NCI-H1105 treated with DMSO at 0.1 percent for 48 hours (cell line): ENCODE measurements at regions not wholly inside any gene's neighbourhood (a gene's known extent, or its start where the extent isn't known, plus 50 kb on each side); places are given as distances from the start of the nearest gene placed in this dataset.

Experiments used
- DNase-seq: peaks from one replicate; lab custom pipeline; 2025; lab: John Stamatoyannopoulos, UW

DNA sequence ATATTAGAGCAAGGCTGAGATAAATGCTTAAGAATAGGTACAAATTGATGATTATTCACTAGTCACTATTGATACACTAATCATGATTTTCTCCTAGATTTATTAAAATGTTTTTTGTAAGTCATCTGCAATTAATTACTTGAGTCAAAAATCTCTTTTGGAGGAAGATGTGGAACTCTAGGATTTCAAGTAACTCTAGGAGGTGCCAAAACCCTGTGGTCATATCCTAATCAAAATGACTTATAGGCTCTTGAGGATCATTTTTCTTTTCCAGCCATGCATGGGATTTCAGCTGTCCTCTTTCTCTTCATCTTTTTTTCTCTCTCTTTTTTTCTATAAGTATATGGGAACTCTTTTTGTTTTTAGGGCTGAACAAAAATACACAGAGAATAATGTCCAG lies 141.8 kb upstream of the CD180 start:
- DNase-seq = no peak

DNA sequence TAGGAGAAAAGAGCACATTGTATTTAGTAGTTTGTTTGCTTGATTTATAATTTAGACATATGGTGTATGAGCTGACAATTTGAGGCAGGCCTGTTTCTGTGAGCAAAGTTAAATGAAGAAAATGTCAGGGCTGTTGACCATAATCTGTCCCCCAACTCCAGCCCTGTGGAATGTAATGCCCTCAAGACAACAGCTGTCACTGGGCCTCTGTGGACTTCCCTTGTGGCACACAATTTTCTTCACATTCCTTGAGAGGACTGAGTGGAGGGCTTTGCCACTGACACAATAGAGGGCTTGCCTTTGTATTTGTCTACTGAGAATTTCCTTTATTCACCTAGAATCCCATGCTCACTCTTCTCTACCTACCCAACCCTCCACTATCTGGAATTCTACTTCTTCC lies 141.2 kb upstream of the CD180 start:
- DNase-seq = no peak

DNA sequence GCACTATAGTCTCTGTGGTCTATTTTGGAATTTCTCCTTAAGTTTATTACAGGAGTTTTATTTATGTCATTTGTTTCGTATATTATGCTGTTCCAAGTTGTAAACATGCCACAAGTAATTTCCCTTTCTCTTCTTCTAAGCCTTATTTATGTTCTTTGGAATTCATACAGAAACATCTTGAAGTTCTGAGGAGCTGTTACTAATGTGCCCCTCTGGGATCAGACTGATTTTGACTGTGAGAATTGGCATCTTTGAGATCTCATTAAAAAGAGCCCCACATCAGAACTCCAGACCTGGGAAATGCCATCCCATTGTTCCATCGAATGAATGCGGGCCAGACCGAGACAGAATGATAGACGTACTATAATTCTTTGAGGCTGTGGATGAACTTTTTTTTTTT lies 138.8 kb upstream of the CD180 start:
- DNase-seq = no peak

DNA sequence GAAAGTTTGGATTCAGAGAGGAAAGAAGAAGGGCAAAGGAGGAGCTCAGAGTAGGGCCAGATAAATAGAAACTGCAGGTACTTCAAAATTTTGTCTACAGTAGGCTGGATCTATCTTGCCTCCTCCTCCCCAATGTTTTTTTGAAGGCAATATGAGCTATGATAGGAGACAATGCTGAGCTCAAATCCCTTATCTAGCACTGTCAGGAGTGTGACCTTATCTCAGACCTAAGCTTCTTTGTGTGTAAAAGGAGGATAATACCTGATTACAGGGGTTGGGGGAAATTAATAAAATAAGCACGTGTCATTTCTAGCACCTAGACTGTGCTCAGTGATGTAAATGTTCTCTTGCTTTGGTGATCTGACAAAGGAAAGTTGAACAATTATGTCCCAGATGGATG lies 137.8 kb upstream of the CD180 start:
- no peak for DNase-seq

DNA sequence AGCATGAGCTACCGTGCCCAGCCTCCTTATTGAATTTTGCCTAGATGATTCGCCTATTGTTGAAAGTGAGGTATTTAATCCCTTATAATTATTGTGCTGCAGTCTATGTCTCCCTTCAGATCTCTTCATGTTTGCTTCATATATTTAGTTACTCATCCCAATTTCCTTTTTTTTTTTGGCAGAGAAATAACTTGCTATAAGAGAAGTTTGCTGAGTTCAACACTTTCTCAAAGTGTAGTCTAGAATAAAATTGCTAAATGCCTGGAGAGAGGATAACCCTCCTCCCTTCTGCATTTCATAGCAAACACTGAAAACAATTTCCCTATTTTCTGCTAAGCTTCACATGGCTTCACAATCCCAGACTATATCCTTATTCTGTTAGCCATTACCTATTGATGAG lies 136.6 kb upstream of the CD180 start:
- DNase-seq = no peak

DNA sequence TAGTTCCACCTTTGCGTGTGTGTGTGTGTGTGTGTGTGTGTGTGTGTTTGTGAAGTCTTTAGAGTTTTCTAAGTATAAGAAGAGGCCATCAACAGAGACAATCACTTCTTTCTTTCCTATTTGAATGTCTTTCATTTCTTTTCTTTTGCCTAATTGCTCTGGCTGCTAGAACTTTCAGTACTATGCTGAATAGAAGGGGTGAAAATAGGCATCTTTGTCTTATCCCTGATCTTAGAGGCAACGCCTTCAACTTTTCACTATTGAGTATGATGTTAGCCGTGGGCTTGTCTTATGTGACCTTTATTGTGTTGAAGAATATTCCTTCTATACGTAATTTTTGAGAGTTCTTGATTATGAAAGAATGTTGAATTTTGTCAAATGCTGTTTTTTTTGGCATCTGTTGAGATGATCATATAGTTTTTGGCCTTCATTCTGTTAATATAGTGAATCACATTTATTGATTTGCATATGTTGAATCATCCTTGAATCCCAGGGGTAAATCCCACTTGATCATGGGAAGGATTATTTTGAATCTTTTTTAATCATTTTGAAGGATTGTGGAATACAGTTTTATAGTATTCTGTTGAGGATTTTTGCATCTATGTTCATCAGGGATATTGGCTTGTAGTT lies 134.8 kb upstream of the CD180 start:
- DNase-seq = no peak

DNA sequence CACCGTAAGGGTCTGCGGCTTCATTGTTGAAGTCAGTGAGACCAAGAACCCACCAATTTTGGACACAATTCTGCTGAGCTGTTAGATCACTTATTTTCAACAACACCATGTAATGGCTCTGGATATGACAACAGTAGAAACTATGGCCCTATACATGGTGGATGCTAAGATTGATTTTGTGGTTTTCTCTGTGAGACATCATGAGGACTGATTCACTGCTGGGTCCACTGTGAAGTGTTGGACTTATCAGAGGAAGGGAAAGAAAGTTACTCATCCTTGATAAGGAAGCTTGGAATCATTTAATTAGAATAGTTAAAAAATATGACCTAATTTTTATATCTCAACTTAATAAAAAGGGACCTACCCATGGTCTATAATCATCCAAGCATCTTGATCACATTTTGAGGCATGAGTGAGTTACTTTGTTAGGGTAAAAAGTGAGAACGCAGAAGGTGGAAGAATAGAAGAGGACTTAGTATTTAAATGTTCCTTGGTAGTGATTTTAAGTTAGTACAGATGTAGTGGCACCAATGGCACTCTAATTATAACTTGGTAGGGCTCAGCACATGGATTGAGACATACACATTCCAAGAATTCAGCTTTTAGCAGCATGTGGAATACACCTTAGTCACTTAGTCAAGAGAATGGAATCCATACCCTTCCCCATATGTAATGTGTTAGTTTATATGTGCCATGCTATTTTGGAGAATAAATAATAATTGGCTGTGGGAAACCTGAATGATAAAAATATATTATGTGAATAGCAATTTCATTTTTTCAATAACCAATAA lies 123.5 kb upstream of the CD180 start:
- DNase-seq = no peak

DNA sequence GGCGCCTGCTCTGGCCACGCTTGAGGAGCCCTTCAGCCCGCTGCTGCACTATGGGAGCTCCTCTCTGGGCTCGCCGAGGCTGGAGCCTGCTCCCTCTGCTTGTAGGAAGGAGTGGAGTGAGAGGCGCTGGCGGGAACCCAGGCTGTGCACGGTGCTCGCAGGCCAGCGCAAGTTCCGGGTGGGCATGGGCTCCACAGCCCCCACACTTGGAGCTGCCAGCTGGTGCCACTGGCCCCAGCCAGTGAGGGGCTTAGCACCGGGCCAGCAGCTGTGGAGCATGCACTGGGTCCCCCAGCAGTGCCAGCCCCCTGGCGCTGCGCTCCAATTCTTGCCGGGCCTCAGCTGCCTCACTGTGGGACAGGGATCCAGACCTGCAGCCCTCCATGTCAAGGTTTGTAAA lies 122.1 kb upstream of the CD180 start:
- no peak for DNase-seq

DNA sequence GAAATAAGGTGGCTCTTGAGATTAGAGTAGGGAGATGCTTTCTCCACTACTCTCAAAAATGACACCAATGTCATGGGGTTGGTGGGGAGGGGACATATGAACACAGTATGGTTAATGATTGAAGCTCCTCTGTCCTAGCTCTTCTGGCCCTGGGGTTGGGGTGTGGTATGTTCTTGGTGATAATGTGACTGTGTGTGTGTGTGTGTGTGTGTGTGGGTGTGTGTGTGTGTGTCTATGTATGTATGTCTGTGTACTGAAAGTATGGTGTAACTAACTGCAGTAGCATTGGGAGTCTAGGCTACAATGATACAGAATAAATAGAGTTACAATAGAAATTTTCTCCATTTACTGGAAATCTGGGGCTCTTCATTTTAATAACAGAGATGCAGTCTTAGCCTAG lies 121.0 kb upstream of the CD180 start:
- DNase-seq = no peak

DNA sequence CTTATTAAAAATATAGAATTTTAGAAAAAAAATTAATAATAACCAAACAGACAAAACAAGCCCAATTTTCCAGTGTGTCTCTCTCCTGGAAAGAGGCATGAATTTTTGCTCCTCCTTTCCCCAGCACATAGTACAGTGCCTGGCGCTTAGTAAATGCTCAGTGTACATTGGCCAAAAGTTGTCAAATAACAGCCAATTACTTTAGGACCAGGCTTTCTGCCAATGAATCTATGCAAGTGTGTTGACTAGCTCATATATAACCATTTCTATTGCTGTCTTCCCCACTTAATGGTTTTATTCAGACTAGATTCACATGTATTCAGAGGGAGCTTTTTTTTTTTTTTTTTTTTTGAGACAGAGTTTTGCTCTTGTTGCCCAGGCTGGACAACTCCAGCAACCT lies 120.1 kb upstream of the CD180 start:
- no peak for DNase-seq

DNA sequence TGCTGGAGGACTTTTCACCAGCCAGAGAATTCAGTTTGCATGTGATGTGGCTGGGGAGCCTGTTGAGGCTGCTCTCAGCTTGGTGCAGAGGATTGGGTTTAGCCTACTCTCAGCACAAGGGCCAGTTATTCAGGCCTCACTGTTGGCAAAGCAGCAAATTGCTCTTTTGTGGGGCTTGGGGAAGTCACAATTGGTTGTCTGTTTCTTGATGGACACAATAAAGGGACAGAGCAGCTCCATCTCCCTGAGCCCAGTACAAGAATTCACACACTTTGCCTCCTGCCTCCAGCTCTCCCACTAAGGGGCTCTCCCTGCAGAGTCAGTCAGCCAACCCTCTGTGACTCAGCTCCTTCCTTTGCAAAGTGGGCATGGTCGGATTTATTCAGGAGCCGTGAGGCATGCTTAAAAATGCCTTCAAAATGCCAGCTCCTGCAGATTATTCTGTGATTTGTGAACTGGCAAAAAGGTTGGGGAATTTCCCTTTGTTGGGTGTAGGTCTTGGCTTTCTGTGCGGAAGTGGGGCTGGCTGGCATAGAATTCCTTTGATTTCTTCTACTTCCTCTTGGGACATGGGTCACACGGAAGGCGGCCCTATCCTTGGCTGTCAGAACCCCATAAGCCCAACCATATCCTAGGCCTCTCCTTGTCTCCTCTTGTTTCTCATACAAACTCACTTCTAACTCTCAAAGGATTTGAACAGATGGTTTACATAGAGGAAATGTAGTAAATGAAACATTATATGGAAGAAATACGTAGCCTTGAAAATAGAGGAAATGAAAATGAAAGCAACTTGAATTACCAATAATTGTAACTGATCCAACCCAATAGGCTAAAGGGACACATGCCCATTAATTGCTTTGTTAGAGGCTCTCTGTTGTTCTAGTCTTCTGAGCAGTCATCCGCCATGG lies 118.7 kb upstream of the CD180 start:
- no peak for DNase-seq

DNA sequence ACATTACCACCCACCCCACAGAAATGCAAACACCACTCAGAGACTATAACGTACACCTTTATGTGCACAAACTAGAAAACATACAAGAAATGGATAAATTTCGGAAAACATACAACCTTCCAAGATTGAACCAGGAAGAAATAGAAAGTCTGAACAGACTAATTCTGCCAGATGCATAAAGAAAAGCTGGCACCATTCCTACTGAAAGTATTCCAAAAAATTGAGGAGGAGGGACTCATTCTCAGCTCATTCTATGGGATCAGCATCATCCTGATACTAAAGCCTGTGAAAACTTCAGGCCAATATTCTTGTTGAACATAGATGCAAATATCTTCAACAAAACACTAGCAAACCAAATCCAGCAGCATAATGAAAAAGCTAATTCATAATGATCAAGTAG lies 115.1 kb upstream of the CD180 start:
- no peak for DNase-seq

DNA sequence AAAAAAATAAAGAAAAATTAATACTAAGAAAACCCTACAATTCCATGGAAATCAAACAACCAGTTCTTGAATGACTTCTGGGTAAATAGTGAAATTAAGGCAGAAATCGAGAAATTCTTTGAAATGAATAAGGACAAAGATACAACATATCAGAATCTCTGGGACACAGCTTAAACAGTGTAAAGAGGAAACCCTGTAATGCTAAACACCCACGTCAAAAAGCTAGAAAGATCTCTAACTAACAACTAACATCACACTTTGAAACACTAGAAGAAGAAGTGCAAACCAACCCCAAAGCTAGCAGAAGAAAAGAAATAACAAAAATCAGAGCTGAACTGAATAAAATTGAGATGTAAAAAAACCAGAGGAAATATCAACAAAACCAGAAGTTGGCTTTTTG lies 114.6 kb upstream of the CD180 start:
- no peak for DNase-seq

DNA sequence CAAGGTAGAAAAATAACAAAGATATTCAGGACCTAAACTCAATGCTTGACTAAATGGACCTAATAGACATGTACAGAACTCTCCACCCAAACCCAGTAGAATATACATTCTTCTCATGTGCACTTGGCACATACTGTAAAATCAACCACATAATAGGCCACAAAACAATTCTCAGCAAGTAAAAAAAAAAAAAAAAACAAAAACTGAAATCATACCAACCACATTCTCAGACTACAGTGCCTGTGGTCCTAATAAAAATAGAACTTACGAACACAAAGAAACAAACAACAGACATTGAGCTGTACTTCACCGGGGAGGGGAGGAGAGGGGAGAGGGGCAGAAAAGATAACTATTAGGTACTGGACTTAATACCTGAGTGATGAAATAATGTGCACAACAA lies 114.1 kb upstream of the CD180 start:
- DNase-seq = no peak

DNA sequence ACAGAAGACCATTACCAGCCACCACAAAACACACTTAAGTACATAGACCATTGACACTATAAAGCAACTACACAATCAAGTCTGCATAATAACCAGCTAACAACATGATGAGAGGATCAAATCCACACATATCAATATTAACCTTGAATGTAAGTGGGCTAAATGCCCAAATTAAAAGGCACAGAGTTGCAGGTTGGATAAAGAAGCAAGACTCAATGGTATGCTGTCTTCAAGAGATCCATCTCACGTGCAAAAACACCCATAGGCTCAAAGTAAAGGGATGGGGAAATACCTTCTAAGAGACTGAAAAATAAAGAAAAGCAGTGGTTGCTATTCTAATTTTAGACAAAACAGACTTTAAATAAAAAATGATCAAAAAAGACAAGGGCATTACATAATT lies 113.6 kb upstream of the CD180 start:
- DNase-seq = no peak

DNA sequence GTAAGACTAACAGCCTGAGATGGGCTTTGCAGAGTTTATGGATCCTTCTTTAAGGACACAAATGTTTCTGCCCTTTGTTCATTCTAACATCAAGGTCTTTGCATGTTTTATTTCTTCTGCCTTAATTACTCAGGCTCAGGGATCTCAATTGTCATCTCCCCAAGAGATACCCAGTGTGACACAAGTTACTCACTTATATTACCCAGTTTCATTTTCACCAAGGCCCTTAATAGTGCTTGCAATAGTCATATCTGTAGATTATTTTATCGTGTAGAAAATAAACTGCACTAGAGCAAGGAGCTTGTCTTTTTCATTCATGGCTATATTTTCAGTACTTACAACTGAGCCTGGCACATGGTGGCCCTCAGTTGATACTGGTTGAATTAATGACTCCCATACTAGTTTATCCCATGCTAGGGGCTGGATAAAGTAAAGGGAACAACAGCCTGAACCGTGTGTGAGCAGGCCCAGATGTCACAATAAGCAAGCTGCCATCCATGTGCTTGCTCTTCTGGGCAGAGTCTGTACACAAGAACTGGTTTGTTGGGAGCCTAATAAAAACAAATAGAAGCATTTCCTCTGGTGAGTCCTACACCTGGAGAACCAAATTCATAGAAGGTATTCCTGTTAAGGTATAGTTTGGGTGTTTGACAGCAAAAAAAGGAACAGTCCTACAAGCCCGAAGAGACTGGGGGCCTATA lies 112.5 kb upstream of the CD180 start:
- no peak for DNase-seq

DNA sequence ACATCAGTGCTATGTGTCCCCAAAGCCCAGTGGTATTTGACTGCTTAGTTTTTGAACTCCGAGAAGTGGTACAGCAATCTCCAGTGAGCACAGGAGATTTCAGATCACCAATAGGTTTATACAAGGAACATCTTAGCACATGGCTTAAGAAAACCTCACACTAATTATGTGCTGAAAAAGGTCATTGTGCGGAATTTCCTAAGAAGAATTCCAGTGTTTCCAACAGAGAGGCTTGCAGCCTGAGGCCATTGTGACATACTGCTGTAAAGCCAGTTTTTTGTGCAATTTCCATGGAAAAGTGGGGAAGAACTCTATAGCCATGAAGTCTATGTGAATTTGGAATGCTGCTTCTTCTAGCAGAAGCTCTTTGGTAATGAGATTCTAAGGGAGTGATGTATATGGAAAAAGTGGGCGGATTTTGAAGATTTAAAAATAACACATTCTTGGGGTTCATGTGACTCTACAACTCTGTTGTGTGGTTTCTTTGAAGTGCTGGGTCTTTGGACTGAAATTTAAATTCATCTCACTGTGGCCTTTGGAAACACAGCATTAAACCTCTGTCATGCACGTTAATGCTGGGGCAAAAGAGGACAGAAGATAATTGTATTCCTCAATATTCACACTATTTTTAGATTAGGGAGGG lies 110.5 kb upstream of the CD180 start:
- DNase-seq = no peak

DNA sequence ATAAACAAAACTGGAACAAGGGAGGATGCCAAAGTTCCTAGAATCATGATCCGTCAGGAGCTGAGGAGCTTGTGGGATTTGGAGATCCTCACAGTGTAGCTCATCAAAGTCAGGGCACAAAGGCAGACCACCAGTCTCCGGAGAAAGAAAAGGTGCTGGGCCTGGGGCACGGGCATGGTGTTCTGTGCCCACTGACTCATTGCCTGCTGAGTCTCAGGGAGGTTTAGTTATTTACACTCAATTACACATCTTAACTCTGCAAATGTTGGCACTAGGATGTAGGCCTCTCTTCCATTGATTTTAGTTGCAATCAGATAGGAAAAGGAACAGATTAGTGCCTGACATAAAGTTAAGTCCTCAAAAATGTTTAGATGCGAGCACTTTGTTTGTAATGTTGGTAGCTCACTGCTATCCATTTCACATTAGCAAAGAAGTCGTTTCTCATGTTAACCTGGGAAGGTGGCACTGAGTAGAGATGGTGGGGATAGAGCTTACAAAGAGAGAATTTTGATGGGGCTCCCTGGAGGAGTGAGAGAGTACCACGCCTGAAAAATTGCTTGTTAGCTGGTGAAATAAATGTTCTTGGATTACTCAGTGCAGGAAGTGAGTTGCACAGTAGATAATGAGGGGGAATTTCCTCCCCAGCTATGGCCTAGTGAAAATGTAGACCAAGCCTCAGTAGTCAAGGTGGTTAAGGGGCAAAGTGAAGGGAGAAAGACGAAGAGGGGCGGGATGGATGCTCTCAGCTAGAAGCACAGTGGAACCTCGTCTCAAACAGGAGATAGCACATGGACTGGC lies 109.5 kb upstream of the CD180 start:
- DNase-seq = no peak

DNA sequence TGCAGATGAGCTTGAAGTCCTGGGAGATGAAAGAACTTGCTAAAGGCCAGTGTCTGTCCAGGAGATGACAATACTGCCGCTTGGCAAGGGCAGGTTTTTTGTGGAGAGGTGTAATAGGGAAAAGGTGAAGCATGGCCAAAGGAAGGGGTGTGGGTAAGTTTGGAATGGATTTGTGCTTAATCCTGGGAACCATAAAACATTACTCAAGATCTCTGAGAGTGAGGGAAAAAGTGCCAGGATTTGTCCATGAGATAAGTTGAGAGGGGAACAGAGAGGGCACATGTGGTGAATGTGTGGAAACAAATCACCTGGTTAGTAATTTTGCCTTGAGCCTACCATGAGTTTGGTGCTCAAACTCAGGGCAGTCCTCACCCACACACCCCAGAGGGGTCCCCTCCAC lies 108.8 kb upstream of the CD180 start:
- DNase-seq = no peak

DNA sequence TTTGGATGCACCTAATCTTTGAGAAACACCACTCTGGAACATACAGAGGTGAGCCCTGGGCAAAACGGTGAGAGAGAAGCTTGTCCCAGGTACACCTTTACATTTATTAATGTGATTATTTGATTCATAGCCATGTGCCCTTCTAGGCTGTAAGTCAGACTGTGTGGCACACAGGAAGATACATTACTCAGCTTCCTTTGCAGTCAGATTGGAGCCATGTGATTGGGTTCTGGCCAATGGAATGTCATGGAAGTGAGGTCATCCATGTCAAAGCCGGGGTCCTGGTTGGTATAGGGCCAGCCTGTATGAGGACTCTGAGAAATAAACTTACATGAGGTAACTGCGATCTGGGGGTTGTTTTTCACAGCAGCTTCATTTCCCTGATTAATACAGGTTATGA lies 106.8 kb upstream of the CD180 start:
- DNase-seq = no peak

DNA sequence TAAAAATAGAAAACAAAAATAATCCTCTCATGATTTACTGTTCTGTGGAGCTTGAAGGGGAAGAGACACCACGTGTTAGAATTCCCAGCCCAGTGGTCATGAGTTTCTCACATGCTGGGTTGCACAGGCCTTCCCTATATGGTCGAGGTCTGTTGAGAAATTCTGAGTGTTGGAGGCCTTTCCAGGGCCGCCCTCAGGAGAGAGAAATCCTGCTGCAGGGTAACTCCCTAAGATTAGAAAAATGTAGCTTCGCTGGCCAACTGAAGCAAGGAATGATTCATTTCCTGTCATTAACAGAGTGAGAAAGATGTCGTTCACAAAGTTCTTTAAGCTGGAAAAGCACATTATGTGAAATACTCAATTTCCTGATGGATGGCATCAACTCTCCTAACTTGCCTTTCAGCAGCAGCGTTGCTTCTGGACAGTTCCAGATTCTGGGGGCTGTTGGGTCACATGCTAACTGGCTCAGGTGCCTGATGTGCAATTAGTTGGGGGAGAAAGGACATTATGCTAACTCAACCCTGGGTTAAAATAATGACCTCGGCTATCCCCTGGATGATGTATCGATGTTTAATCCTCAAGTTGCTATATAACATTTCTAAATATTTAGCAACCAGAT lies 104.8 kb upstream of the CD180 start:
- no peak for DNase-seq
